Peyer's patch (tissue), 4 donors: ENCODE measurements at regions not wholly inside any gene's neighbourhood (a gene's known extent, or its start where the extent isn't known, plus 50 kb on each side); places are given as distances from the start of the nearest gene placed in this dataset.

Experiments used
- CTCF ChIP-seq, 6 experiments: fragments of 450-650 bp in 4 of 6; fragments of 200-600 bp in 2 of 6; sonication (generic) in 1 of 6; IDR thresholded peaks; one replicate each; pipeline ENCODE4 v1.5.1; 2017 to 2019; ENCODE audit warnings: antibody characterized with exemption in 6 of 6, mild to moderate bottlenecking in 3 of 6, moderate library complexity in 1 of 6
- POLR2A ChIP-seq, 2 donors: fragments of 450-650 bp; IDR thresholded peaks; one replicate each; pipeline ENCODE4 v1.5.1; 2017; ENCODE audit warnings: antibody characterized with exemption in 2 of 2, mild to moderate bottlenecking in 2 of 2, moderate library complexity in 2 of 2

- no peak for TF ChIP-seq CTCF (IDR thresholded peaks at IDR 0.05)
- no peak for TF ChIP-seq POLR2A (IDR thresholded peaks at IDR 0.05)
These were observed 156.9 kb upstream of the KCNN2 start for GRCh38 chr5:114204923-114205322.
